ENCODE measurements at regions not wholly inside any gene's neighbourhood (a gene's known extent, or its start where the extent isn't known, plus 50 kb on each side); places are given as distances from the start of the nearest gene placed in this dataset.
"Not testable (repeated sequence)": the region's sequence is repeated elsewhere in the genome, so short reads cannot be mapped to it uniquely, and the experiment has no call there.

DNA sequence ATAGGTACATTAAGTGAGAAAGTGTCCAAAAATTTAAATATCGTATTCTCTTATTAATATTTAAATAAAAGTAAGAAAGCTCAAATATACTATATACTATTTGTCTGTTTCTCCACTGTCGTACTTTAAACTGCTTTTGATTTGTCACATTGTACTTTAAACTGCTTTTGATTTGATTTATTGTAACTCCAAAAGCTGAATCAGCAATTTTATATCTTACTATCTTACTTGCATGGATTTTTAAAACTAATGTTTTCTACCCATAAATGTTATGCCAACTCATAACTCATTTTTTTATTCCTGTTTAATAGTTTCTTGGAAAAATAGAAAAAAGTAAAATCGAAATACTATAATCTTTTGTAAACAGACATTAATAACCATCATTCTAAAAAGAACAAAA is 1128.2 kb upstream of the ACVR2A start:
- Mint-ChIP-seq H3K9me3 (peaks cover 6% of the 10 kb centered on the region), H3K27ac (no peak overlapping the region), H3K4me1 (no peaks in the 10 kb centered on the region), H3K27me3 (no peaks in the 10 kb centered on the region), H3K36me3 (ENCODE audit: low read depth) (no peaks in the 10 kb centered on the region), H3K4me3 (no peak overlapping the region)
- no peak for DNase-seq
- ChIA-PET CTCF (no interaction called here), POLR2A (no interaction called here)

DNA sequence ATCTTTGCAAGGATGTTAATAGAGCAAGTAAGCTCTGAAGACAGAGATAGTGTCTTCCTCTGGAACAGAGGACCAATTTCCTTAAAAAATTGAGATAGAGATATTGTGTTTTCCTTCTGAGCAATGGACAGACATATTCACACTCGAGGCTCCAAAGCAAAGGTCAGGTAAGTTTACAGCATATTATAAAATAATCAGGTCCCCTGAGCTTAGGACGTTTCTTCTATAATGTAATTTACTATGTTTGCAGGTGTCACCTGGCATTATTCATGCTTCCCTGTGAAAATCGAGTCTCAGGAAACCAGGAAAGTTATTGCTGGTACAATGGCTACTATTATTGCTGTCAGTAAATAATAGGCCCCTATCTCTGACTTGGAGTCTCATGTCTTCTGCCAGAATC is 1135.8 kb upstream of the ACVR2A start:
- POLR2A ChIA-PET = no interaction called here
- Mint-ChIP-seq H3K27me3 (no peaks in the 10 kb centered on the region), H3K27ac (no peak overlapping the region), H3K4me1 (no peaks in the 10 kb centered on the region), H3K9me3 (peaks cover 4% of the 10 kb centered on the region), H3K36me3 (ENCODE audit: low read depth) (no peaks in the 10 kb centered on the region), H3K4me3 (no peak overlapping the region)
- CTCF ChIA-PET = no interaction called here
- no peak for DNase-seq

DNA sequence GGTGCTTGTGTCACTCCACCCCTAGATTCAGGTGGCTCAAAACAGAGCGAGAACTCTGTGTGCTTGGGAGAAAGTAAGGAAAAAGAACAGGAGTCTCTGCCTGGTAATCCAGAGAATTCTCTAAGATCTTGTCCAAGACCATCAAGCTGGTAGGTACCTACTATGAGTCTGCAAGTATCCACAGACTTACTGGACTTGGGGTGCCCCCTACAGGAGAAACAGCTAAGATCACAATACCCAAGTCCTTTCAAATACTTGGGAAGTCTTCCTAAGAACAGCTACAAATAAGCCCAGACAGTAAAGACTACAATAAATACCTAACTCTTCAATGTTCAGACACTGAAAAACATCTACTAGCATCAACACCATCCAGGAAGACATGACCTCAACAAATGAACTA is 1143.6 kb upstream of the ACVR2A start:
- Mint-ChIP-seq H3K27me3 (no peaks in the 10 kb centered on the region), H3K4me3 (no peak overlapping the region), H3K27ac (no peak overlapping the region), H3K4me1 (no peaks in the 10 kb centered on the region), H3K9me3 (peaks cover 6% of the 10 kb centered on the region), H3K36me3 (ENCODE audit: low read depth) (no peaks in the 10 kb centered on the region)
- ChIA-PET POLR2A (no interaction called here), CTCF (interaction anchor here (1.0 kb wide), 1 partner anchor 31 kb away, joined by 3 read pairs; no protein-coding TSS in a partner anchor)
- no peak for DNase-seq

DNA sequence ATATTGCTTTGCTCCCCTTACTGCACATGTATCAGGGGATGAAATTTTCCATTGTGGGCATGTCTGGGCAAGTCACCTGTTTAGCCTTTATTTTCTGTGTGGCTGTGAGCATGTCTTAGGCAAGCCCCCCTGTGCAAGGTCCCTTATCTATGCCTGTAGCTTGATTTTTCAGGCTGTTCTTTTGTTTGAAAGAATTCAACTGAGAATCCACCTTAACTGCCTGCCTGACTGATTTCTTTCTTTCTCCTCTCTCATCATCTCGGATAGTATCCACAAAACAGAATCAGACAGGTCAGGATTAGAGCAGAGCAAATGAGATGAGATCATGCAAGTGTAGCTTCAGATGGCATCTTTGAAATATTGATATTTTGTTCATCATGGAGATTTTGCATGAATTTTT is 1147.5 kb upstream of the ACVR2A start:
- Mint-ChIP-seq H3K4me3 (no peak overlapping the region), H3K27ac (no peak overlapping the region), H3K36me3 (ENCODE audit: low read depth) (no peaks in the 10 kb centered on the region), H3K4me1 (no peaks in the 10 kb centered on the region), H3K9me3 (peaks cover 2% of the 10 kb centered on the region), H3K27me3 (no peaks in the 10 kb centered on the region)
- POLR2A ChIA-PET = no interaction called here
- CTCF ChIA-PET = no interaction called here
- DNase-seq = no peak

DNA sequence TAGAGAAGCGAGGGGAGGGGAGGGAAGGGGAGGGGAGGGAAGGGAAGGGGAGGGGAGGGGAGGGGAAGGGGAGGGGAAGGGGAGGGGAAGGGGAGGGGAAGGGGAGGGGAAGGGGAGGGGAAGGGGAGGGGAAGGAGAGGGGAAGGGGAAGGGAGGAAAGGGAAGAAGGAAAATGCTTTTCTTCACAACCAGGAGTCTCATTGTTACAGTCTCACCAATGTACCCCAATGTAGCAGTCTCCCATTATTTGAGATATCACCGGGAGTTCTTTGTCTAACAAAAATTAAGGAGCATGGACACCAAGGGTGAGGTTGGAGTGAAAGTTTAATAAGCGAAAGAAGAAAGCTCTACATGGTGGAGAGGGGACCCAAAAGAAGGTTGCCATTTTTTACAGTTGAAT is 1148.0 kb upstream of the ACVR2A start:
- H3K4me1 Mint-ChIP-seq; H3K36me3 Mint-ChIP-seq (ENCODE audit: low read depth); CTCF ChIA-PET; H3K27ac Mint-ChIP-seq; POLR2A ChIA-PET; DNase-seq; H3K9me3 Mint-ChIP-seq; H3K27me3 Mint-ChIP-seq; H3K4me3 Mint-ChIP-seq: not testable (repeated sequence)

DNA sequence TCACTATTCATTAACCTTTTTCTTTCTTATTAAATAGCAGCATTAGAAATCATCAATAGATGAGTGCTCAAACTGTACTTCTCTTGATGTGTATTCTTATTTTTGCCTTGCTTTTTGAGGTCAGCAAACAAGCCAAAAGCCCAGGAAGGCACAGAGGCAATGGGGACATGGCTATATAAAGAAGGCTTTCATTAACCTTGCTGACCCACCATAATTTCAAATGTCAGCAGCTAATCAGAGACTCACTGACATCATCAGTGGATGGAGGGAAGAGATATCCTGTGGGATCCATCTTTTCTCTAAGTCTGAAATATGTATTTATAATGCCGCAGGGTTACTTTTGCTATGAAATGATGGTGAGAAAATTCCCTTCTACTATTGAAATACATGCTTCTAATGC is 1162.8 kb upstream of the ACVR2A start:
- Mint-ChIP-seq H3K27me3 (no peaks in the 10 kb centered on the region), H3K4me3 (no peak overlapping the region), H3K4me1 (no peaks in the 10 kb centered on the region), H3K9me3 (no peaks in the 10 kb centered on the region), H3K27ac (no peak overlapping the region), H3K36me3 (ENCODE audit: low read depth) (no peaks in the 10 kb centered on the region)
- ChIA-PET POLR2A (no interaction called here), CTCF (no interaction called here)
- no peak for DNase-seq

DNA sequence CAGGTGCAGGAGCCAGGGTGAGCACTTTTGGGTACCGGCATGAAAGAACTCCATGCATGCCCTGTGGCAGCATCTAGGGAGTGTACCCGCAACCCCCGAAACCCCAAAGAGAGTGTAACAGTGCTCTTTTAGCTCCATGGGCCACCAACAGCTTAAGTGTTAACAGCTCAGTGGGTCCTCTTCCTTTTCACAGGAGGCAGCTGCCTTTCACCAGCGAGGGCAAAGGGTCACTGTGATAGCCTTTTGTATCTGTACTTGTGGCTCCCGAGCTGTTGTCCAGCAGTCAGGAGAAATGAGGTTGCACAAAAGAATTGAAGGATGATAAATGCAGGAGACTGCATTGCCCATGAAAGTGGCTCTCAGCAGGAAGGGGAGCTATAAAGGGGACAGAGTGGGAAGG is 1166.3 kb upstream of the ACVR2A start:
- Mint-ChIP-seq H3K9me3 (no peaks in the 10 kb centered on the region), H3K4me3 (no peak overlapping the region), H3K36me3 (ENCODE audit: low read depth) (no peaks in the 10 kb centered on the region), H3K4me1 (no peaks in the 10 kb centered on the region), H3K27ac (no peak overlapping the region), H3K27me3 (no peaks in the 10 kb centered on the region)
- no peak for DNase-seq
- CTCF ChIA-PET = no interaction called here
- POLR2A ChIA-PET = no interaction called here

DNA sequence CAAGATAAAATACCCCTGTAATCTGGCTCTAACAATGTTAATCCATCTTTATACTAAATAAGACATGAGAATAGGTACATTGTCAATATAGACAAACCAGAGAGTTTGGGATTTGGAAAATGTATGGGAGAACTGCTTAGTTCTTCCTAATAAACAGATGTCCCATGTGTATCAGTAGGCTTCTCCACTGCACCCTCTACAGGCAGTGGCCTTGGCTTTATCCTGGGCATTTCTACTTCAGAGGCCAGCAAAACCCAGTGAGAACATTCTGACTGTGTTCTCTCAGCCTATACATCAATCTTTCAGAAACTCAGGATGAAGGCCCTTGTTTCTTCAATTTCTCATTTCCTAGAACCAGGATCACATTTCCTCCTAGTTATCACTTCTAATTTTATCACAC is 1167.5 kb upstream of the ACVR2A start:
- POLR2A ChIA-PET = no interaction called here
- no peaks in the 10 kb centered on the region for H3K27me3 Mint-ChIP-seq
- DNase-seq = no peak
- H3K27ac Mint-ChIP-seq = no peak overlapping the region
- no peak overlapping the region for H3K4me3 Mint-ChIP-seq
- no peaks in the 10 kb centered on the region for H3K36me3 Mint-ChIP-seq (ENCODE audit: low read depth)
- no peaks in the 10 kb centered on the region for H3K4me1 Mint-ChIP-seq
- no peaks in the 10 kb centered on the region for H3K9me3 Mint-ChIP-seq
- CTCF ChIA-PET = no interaction called here

DNA sequence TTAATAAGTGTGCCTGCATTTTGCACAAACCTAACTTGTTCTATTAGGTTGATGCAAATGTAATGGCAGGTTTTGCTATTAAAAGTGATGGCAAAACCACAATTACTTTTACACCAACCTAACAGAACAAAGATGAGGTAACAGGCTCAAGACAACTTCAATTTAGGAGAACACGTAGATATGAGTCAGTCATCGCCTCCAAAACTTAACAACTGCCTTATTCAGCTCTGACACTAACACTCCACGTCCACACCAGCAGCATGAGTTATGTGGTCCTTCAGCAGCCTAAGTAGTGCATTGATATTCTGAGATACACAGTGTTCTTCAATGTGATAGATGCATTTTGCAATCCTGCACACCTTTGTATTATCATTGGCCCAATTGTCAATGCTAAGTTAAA is 1175.1 kb upstream of the ACVR2A start:
- Mint-ChIP-seq H3K9me3 (no peaks in the 10 kb centered on the region), H3K4me3 (no peak overlapping the region), H3K27me3 (no peaks in the 10 kb centered on the region), H3K4me1 (no peaks in the 10 kb centered on the region), H3K27ac (no peak overlapping the region), H3K36me3 (ENCODE audit: low read depth) (no peaks in the 10 kb centered on the region)
- ChIA-PET POLR2A (no interaction called here), CTCF (no interaction called here)
- no peak for DNase-seq

DNA sequence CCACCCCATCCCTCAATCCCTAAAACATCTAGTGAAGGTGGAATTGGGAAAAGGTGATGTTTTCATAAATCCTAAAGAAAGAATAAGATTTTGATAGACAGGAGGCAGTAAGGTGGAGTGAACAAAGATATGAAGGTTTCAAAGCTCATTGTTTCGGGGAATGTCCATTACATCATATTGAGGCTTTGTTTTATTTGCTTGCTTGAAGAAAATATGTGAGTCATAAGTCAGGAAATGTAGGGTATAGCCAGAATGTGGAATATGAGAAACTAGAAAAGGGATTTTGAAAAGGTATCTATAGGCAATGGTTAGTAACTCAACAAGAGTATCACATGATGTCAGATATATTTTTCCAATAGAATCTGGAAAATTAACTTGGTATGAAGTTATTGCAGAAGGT is 1178.5 kb upstream of the ACVR2A start:
- Mint-ChIP-seq H3K27me3 (no peaks in the 10 kb centered on the region), H3K27ac (no peak overlapping the region), H3K4me1 (no peaks in the 10 kb centered on the region), H3K4me3 (no peak overlapping the region), H3K9me3 (no peaks in the 10 kb centered on the region), H3K36me3 (ENCODE audit: low read depth) (no peaks in the 10 kb centered on the region)
- POLR2A ChIA-PET = no interaction called here
- CTCF ChIA-PET = no interaction called here
- no peak for DNase-seq

DNA sequence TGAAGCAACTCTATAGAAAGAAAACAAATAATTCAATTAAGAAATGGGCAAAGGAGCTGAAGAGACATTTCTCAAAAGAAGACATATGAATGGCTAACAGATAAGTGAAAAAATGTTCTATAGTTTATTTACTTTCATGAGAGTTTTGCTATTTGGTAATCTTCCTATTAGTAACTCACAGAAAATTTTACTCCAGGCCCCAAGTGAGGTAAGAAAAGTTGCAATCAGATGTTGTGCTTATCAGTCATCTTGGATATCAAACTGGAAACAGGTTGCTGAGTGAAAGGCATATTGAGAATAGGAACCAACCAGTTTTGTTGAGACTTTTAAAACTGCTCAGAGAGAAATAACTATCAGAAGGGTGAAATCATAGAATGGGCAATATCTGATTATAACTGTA is 1179.0 kb upstream of the ACVR2A start:
- no peak for DNase-seq
- H3K36me3 Mint-ChIP-seq (ENCODE audit: low read depth) = no peaks in the 10 kb centered on the region
- H3K4me1 Mint-ChIP-seq = no peaks in the 10 kb centered on the region
- H3K4me3 Mint-ChIP-seq = no peak overlapping the region
- H3K27ac Mint-ChIP-seq = no peak overlapping the region
- no peaks in the 10 kb centered on the region for H3K9me3 Mint-ChIP-seq
- H3K27me3 Mint-ChIP-seq = no peaks in the 10 kb centered on the region
- POLR2A ChIA-PET = no interaction called here
- CTCF ChIA-PET = no interaction called here

DNA sequence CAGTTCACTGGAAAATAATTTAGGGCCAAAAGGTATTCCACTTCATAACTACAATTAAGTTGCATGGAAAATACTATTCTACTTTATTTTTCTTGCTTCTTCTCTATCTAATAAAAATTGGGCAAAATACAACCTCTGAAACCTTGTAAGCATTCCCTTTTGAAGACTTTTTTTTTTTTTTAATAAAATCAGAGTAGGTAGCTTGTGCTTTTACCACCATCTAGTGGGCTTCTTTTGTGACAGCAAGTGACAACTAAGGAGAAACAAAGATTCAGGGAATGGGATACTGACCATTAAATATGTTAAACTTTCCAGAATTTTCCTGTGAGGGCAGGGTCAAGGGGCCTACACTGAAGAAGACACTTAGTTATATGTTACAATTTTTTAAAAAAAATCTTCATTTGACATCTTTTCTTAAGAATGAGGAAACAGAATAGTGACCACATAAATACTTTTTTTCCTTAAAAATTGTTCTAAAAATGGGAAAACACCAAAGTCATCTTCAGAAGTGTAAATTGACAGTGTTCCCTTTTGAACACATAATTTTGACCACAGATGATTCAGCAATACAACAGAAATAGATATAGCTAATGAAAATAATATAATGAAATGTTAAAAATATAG is 1183.2 kb upstream of the ACVR2A start:
- H3K9me3 Mint-ChIP-seq = no peaks in the 10 kb centered on the region
- no peak for DNase-seq
- no peaks in the 10 kb centered on the region for H3K4me1 Mint-ChIP-seq
- CTCF ChIA-PET = no interaction called here
- no peaks in the 10 kb centered on the region for H3K36me3 Mint-ChIP-seq (ENCODE audit: low read depth)
- POLR2A ChIA-PET = no interaction called here
- H3K4me3 Mint-ChIP-seq = no peak overlapping the region
- no peaks in the 10 kb centered on the region for H3K27me3 Mint-ChIP-seq
- no peak overlapping the region for H3K27ac Mint-ChIP-seq

DNA sequence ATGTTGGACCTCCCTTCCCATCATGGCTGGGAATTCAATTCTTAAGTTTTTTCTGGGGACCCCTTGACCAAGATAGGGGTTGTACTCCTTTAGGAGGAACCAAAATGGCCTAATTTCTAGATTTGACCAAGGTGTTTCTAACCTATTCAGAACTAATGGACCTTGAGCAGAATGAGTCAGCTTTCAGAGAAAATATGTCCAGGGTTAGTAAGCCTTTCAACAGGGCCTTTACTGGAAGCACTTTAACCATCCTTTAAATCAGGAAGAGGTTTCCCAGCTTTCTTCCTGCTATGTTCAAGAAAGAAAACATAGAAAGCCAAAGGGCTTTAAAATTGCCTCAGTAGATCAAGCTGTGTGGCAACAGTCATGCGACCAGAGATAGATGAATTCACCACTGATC is 1184.9 kb upstream of the ACVR2A start:
- POLR2A ChIA-PET = no interaction called here
- no peaks in the 10 kb centered on the region for H3K9me3 Mint-ChIP-seq
- H3K27me3 Mint-ChIP-seq = no peaks in the 10 kb centered on the region
- H3K4me1 Mint-ChIP-seq = no peaks in the 10 kb centered on the region
- H3K36me3 Mint-ChIP-seq (ENCODE audit: low read depth) = no peaks in the 10 kb centered on the region
- no peak for DNase-seq
- no peak overlapping the region for H3K27ac Mint-ChIP-seq
- CTCF ChIA-PET = no interaction called here
- no peak overlapping the region for H3K4me3 Mint-ChIP-seq

DNA sequence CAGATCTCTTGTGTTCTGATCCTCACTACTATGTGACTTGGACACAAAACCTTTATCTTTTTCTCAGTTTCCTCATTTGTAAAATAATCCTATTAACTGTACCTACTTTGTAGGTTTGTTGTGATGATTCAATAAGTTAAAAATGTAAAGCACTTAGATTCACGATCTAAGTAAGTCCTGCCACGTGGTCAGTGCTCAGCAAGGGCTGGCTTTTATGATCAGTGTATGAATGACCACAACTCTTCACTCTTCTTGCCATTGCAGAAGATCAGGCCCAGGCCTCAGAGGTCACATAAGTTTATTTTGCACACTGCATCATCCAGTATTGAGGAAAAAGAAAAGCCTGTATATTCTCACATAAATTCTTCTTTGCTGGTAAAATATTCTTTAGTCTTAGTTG is 1192.5 kb upstream of the ACVR2A start:
- Mint-ChIP-seq H3K27me3 (no peaks in the 10 kb centered on the region), H3K36me3 (ENCODE audit: low read depth) (no peaks in the 10 kb centered on the region), H3K9me3 (no peaks in the 10 kb centered on the region), H3K4me3 (no peak overlapping the region), H3K27ac (no peak overlapping the region), H3K4me1 (no peaks in the 10 kb centered on the region)
- POLR2A ChIA-PET = no interaction called here
- DNase-seq = no peak
- CTCF ChIA-PET = no interaction called here

DNA sequence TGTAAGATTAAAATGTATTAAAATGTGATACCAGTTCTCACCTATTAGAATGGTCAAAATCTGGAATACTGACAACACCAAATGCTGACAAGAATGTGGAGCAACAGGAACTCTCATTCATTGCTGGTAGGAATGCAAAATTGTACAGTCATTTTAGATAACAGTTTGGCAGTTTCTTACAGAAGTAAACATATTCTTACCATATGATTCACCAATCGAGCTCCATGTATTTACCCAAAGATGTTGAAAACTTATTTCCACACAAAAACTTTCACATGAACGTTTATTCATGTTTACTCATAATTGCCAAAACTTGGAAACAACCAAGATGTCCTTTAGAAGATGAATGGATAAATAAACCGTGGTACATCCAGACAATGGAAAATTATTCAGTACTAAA is 1193.5 kb upstream of the ACVR2A start:
- POLR2A ChIA-PET = no interaction called here

More for the DNA sequence above, 1193.5 kb upstream of the ACVR2A start:
- Mint-ChIP-seq H3K36me3 (ENCODE audit: low read depth) (no peaks in the 10 kb centered on the region), H3K27me3 (no peaks in the 10 kb centered on the region), H3K9me3 (no peaks in the 10 kb centered on the region), H3K4me3 (no peak overlapping the region), H3K4me1 (no peaks in the 10 kb centered on the region), H3K27ac (no peak overlapping the region)
- DNase-seq = no peak
- CTCF ChIA-PET = no interaction called here
